IMR-90 (cell line): ENCODE measurements at regions not wholly inside any gene's neighbourhood (a gene's known extent, or its start where the extent isn't known, plus 50 kb on each side); places are given as distances from the start of the nearest gene placed in this dataset.

Experiments
- ATAC-seq: fragments of 200-7000 bp; cut with Tn5 transposase; 2 replicates; pipeline ENCODE4 v1.9.1; 2020; ENCODE audit warnings: low read depth, mild to moderate bottlenecking, moderate library complexity
- BruUV-seq: library from RNA; stranded (reverse); fragments of 400-500 nt; replicated peaks from 2 replicates; lab custom pipeline; 2021; lab: Mats Ljungman, UMichigan
- CTCF ChIA-PET: fragments of 300-600 bp; formaldehyde crosslinking; extraction: SDS; loops from one replicate; lab custom pipeline; 2021; ENCODE audit warnings: antibody characterized with exemption; lab: Yijun Ruan, JAX
- POLR2A ChIA-PET: fragments of 300-600 bp; sonication (Branson Sonifier 250); formaldehyde crosslinking; loops from one replicate; lab custom pipeline; 2022; ENCODE audit warnings: antibody characterized with exemption; ENCODE audit not compliant: unreplicated experiment; lab: Charles Lee
- DNase-seq: peaks from one replicate; pipeline ENCODE4 v3.0.0; 2013
- H2AFZ ChIP-seq: replicated peaks from 2 replicates; pipeline ENCODE3; 2013; ENCODE audit warnings: low read length, mild to moderate bottlenecking; ENCODE audit not compliant: poor library complexity
- H2AK5ac ChIP-seq: 2 replicates; pipeline ENCODE4 v1.6.1; 2013; ENCODE audit warnings: low read depth, low read length, inconsistent platforms
- H2AK9ac ChIP-seq: replicated peaks from 2 replicates; pipeline ENCODE3; 2013; ENCODE audit warnings: mild to moderate bottlenecking, low read depth, low read length, moderate library complexity; ENCODE audit not compliant: poor library complexity
- H2BK120ac ChIP-seq: 2 replicates; pipeline ENCODE4 v1.6.1; 2013; ENCODE audit warnings: low read depth, low read length, inconsistent platforms
- H2BK15ac ChIP-seq: 3 replicates; pipeline ENCODE4 v1.6.1; 2013; ENCODE audit warnings: low read depth, low read length, inconsistent platforms
- H2BK20ac ChIP-seq: 2 replicates; pipeline ENCODE4 v1.6.1; 2013; ENCODE audit warnings: low read depth, mild to moderate bottlenecking, inconsistent platforms, low read length, moderate library complexity
- H2BK5ac ChIP-seq: 2 replicates; pipeline ENCODE4 v1.6.1; 2013; ENCODE audit warnings: mild to moderate bottlenecking, low read depth, low read length, inconsistent platforms; ENCODE audit not compliant: poor library complexity, severe bottlenecking
- H3K14ac ChIP-seq: replicated peaks from 2 replicates; pipeline ENCODE4 v1.6.1; 2013; ENCODE audit warnings: low read depth, low read length, inconsistent platforms
- H3K18ac ChIP-seq: 2 replicates; pipeline ENCODE4 v1.6.1; 2013; ENCODE audit warnings: low read depth, low read length, control low read depth
- H3K23ac ChIP-seq: 2 replicates; pipeline ENCODE4 v1.6.1; 2013; ENCODE audit warnings: low read depth, low read length, inconsistent platforms
- H3K27ac ChIP-seq: 2 replicates; pipeline ENCODE4 v1.5.1; 2013; ENCODE audit warnings: mild to moderate bottlenecking, control low read depth, low read length; ENCODE audit not compliant: insufficient read depth
- H3K27me3 ChIP-seq: 2 replicates; pipeline ENCODE4 v1.6.1; 2013; ENCODE audit warnings: low read length; ENCODE audit not compliant: control insufficient read depth, insufficient read depth
- H3K36me3 ChIP-seq: 2 replicates; pipeline ENCODE4 v1.6.1; 2013; ENCODE audit warnings: low read length, mixed read lengths; ENCODE audit not compliant: control insufficient read depth, insufficient read depth
- H3K4ac ChIP-seq: 2 replicates; pipeline ENCODE4 v1.6.1; 2013; ENCODE audit warnings: low read depth, low read length, inconsistent platforms
- H3K4me1 ChIP-seq: 2 replicates; pipeline ENCODE4 v1.6.1; 2013; ENCODE audit warnings: low read length, mixed read lengths; ENCODE audit not compliant: control insufficient read depth, insufficient read depth
- H3K4me2 ChIP-seq: 2 replicates; pipeline ENCODE4 v1.6.1; 2013; ENCODE audit warnings: low read depth, mild to moderate bottlenecking, control low read depth, low read length, moderate library complexity
- H3K4me3 ChIP-seq: 2 replicates; pipeline ENCODE4 v1.5.1; 2013; ENCODE audit warnings: low read depth, mild to moderate bottlenecking, control low read depth, low read length, moderate library complexity; ENCODE audit not compliant: insufficient read depth
- H3K56ac ChIP-seq: 2 replicates; pipeline ENCODE4 v1.6.1; 2013; ENCODE audit warnings: low read length, inconsistent platforms; ENCODE audit not compliant: insufficient read depth; ENCODE audit errors: extremely low read depth
- H3K79me1 ChIP-seq, 2 experiments: 2 replicates each; pipeline ENCODE4 v1.6.1; 2013; ENCODE audit warnings: low read length in 2 of 2, inconsistent platforms in 1 of 2, low read depth in 1 of 2
- H3K9ac ChIP-seq: 2 replicates; pipeline ENCODE4 v1.6.1; 2013; ENCODE audit warnings: low read depth, low read length, control low read depth
- H3K9me1 ChIP-seq: 2 replicates; pipeline ENCODE4 v1.6.1; 2013; ENCODE audit warnings: low read length, inconsistent platforms; ENCODE audit not compliant: insufficient read depth
- H3K9me3 ChIP-seq: 2 replicates; pipeline ENCODE4 v1.6.1; 2013; ENCODE audit warnings: low read length; ENCODE audit not compliant: control insufficient read depth, insufficient read depth
- H4K20me1 ChIP-seq: 2 replicates; pipeline ENCODE4 v1.6.1; 2013; ENCODE audit warnings: low read length, inconsistent platforms; ENCODE audit not compliant: insufficient read depth
- H4K5ac ChIP-seq: 2 replicates; pipeline ENCODE4 v1.6.1; 2013; ENCODE audit warnings: mild to moderate bottlenecking, low read depth, low read length, control low read depth
- H4K8ac ChIP-seq, 2 experiments: 2 replicates each; pipeline ENCODE4 v1.6.1; 2013; ENCODE audit warnings: low read depth in 2 of 2, low read length in 2 of 2, control low read depth in 1 of 2, inconsistent platforms in 1 of 2
- H4K91ac ChIP-seq: 2 replicates; pipeline ENCODE4 v1.6.1; 2013; ENCODE audit warnings: low read depth, low read length, inconsistent platforms; ENCODE audit not compliant: insufficient read depth
- BHLHE40 ChIP-seq: fragments of 150-350 bp; IDR thresholded peaks from 2 replicates; pipeline ENCODE4 v1.6.1; 2016; ENCODE audit warnings: mild to moderate bottlenecking, low read depth, low read length
- CEBPB ChIP-seq: IDR thresholded peaks from 2 replicates; pipeline ENCODE4 v1.6.1; 2012; ENCODE audit warnings: low read depth, low read length, improper control_type of control experiment
- CHD1 ChIP-seq: IDR thresholded peaks from 2 replicates; pipeline ENCODE4 v1.6.1; 2012; ENCODE audit warnings: low read depth, low read length, improper control_type of control experiment
- MAFK ChIP-seq: IDR thresholded peaks from 2 replicates; pipeline ENCODE4 v1.6.1; 2012; ENCODE audit warnings: low read depth, low read length, improper control_type of control experiment
- MAZ ChIP-seq: IDR thresholded peaks from 2 replicates; pipeline ENCODE4 v1.6.1; 2012; ENCODE audit warnings: low read depth, mild to moderate bottlenecking, low read length, improper control_type of control experiment, moderate library complexity, borderline replicate concordance
- POLR2A ChIP-seq: IDR thresholded peaks from 2 replicates; pipeline ENCODE4 v1.6.1; 2012; ENCODE audit warnings: mild to moderate bottlenecking, low read depth, low read length
- RCOR1 ChIP-seq: IDR thresholded peaks from 2 replicates; pipeline ENCODE4 v1.6.1; 2012; ENCODE audit warnings: mild to moderate bottlenecking, low read length, improper control_type of control experiment; ENCODE audit not compliant: insufficient replicate concordance
- SMC3 ChIP-seq: fragments of 150-350 bp; IDR thresholded peaks from 2 replicates; pipeline ENCODE4 v1.6.1; 2016; ENCODE audit warnings: low read depth, mild to moderate bottlenecking, antibody characterized with exemption, low read length, moderate library complexity
- WGBS, 2 experiments: methylation state at CpG; one replicate each; pipeline versions ENCODE4 v1.1.5 to v1.1.7; 2013; ENCODE audit warnings: missing lambda C conversion rate in 2 of 2; ENCODE audit not compliant: insufficient read length in 1 of 2; ENCODE audit errors: extremely low coverage in 2 of 2; 5-methylcytosine and 5-hydroxymethylcytosine counted together
- dilution Hi-C: fragments of 300-500 bp; cut with HindIII; formaldehyde crosslinking; loops from one replicate; pipeline ENCODE4 v1.14.3; 2018; ENCODE audit warnings: low sequenced_read_pairs; ENCODE audit not compliant: unreplicated experiment
- in situ Hi-C: fragments of 300-500 bp; cut with MboI; formaldehyde crosslinking; loops from 3 replicates; pipeline ENCODE4 v1.14.3; 2019; ENCODE audit warnings: low sequenced_read_pairs, inconsistent platforms, mixed read lengths
- intact Hi-C: fragments of 100-400 bp; cut with micrococcal nuclease; formaldehyde crosslinking; loops from 2 replicates; pipeline ENCODE4 v1.10.0; 2022
- TF ChIP-seq, protein P1 (sequence below): conservative IDR thresholded peaks from 2 replicates; pipeline ENCODE4 v1.5.1; 2012; ENCODE audit warnings: mild to moderate bottlenecking, low read depth, low read length, improper control_type of control experiment

DNA sequence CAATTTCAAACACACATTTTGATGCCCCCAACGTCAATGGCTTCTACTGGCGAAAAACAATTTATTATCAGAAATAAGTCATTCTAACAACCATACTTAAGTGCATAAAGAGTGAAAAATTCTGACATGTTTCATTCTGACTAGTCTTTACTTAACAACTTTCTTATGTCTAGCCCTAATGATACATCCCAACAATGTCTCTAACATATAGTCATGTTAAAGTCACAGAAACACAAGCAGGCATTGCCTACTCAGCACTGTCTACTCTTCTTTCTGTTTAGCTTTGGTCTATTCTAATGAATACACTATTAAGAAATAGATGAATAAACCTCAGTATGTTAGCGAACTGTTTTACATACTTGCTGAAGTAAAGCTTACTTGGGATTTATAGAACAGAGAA is 105.8 kb upstream of the DUSP10 start:
- H2BK5ac ChIP-seq = no peak overlapping the region
- no peak overlapping the region for H2BK20ac ChIP-seq
- no peak overlapping the region for H3K4ac ChIP-seq
- H3K9me1 ChIP-seq = peaks cover 17% of the 10 kb centered on the region
- peaks cover 24% of the 10 kb centered on the region for H3K4me1 ChIP-seq
- H4K91ac ChIP-seq = no peak overlapping the region
- no peaks in the 10 kb centered on the region for H3K27me3 ChIP-seq
- H4K8ac ChIP-seq = no peak overlapping the region
- no peaks in the 10 kb centered on the region for H4K20me1 ChIP-seq
- no peaks in the 10 kb centered on the region for H3K79me1 ChIP-seq
- no peak overlapping the region for H2BK120ac ChIP-seq
- ChIA-PET POLR2A (no interaction called here), CTCF (no interaction called here)
- dilution Hi-C loops (no loop called here), intact Hi-C loops (no loop called here), in situ Hi-C loops (no loop called here)
- TF ChIP-seq SMC3 (no peak), CHD1 (no peak), POLR2A (no peak), BHLHE40 (no peak), RCOR1 (no peak), CEBPB (no peak), MAZ (no peak), MAFK (no peak)
- TF ChIP-seq, protein P1, sequence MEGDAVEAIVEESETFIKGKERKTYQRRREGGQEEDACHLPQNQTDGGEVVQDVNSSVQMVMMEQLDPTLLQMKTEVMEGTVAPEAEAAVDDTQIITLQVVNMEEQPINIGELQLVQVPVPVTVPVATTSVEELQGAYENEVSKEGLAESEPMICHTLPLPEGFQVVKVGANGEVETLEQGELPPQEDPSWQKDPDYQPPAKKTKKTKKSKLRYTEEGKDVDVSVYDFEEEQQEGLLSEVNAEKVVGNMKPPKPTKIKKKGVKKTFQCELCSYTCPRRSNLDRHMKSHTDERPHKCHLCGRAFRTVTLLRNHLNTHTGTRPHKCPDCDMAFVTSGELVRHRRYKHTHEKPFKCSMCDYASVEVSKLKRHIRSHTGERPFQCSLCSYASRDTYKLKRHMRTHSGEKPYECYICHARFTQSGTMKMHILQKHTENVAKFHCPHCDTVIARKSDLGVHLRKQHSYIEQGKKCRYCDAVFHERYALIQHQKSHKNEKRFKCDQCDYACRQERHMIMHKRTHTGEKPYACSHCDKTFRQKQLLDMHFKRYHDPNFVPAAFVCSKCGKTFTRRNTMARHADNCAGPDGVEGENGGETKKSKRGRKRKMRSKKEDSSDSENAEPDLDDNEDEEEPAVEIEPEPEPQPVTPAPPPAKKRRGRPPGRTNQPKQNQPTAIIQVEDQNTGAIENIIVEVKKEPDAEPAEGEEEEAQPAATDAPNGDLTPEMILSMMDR = no peak
- no peak overlapping the region for H3K9ac ChIP-seq
- no peaks in the 10 kb centered on the region for H3K36me3 ChIP-seq
- no peak overlapping the region for H3K4me3 ChIP-seq
- no peak overlapping the region for H3K4me2 ChIP-seq
- H2AK9ac ChIP-seq = no peak overlapping the region
- H4K5ac ChIP-seq = no peak overlapping the region
- H3K27ac ChIP-seq = no peak overlapping the region
- no peak overlapping the region for H2AFZ ChIP-seq
- BruUV-seq = no TSS peak
- WGBS, 2 experiments = no CpG with 5 or more reads among the region's 3 CpGs
- H2BK15ac ChIP-seq = no peak overlapping the region
- no peak overlapping the region for H3K23ac ChIP-seq
- H3K14ac ChIP-seq = no peak overlapping the region
- no peak overlapping the region for H2AK5ac ChIP-seq
- no peak overlapping the region for H3K18ac ChIP-seq
- H3K9me3 ChIP-seq = no peaks in the 10 kb centered on the region
- no peak overlapping the region for H3K56ac ChIP-seq
- DNase-seq (no peak), ATAC-seq (no peak)
